K562 (cell line): ENCODE measurements at regions not wholly inside any gene's neighbourhood (a gene's known extent, or its start where the extent isn't known, plus 50 kb on each side); places are given as distances from the start of the nearest gene placed in this dataset.

ENCODE experiments used
- ATAC-seq: fragments of 200-7000 bp; cut with Tn5 transposase; 3 replicates; pipeline ENCODE4 v1.9.1; 2020; ENCODE audit warnings: moderate library complexity
- BruUV-seq: library from RNA; stranded (reverse); fragments of 400-500 nt; replicated peaks from 2 replicates; lab custom pipeline; 2021; lab: Mats Ljungman, UMichigan
- CTCF ChIA-PET: fragments of 300-600 bp; formaldehyde crosslinking; extraction: SDS; loops from one replicate; lab custom pipeline; 2021; ENCODE audit warnings: low intra/inter-chr PET ratio; lab: Yijun Ruan, JAX
- POLR2A ChIA-PET: fragments of 300-600, 350-650 bp; sonication (Branson Sonifier 250); formaldehyde crosslinking; extraction: SDS; loops from one replicate; lab custom pipeline; 2021; ENCODE audit warnings: antibody characterized with exemption, inconsistent platforms; lab: Yijun Ruan, JAX
- DNase-seq, 4 experiments: peaks; one replicate each; pipeline versions ENCODE4 v3.0.0 to v3.0.0-alpha.2; 2011 to 2018; ENCODE audit warnings: low spot score in 3 of 4, mixed read lengths in 3 of 4; ENCODE audit errors: extremely low read depth in 1 of 4
- FAIRE-seq: peaks from 2 replicates; lab custom pipeline; 2011; peaks lifted over from hg19 to GRCh38; lab: Jason Lieb, UNC
- H2AFZ ChIP-seq: 2 replicates; pipeline ENCODE4 v1.6.0; 2011; ENCODE audit warnings: low read depth, low read length, control low read depth, inconsistent platforms
- H3K27ac ChIP-seq: fragments of 200-600 bp; 3 replicates; pipeline ENCODE4 v1.8.0; 2011; ENCODE audit warnings: low read depth, mild to moderate bottlenecking, control low read depth, inconsistent platforms, low read length, moderate library complexity, mixed read lengths; ENCODE audit errors: extremely low read depth
- H3K27me3 ChIP-seq, 2 experiments: fragments of 300-600 bp in 1 of 2; 2 replicates in 1 of 2; 3 replicates in 1 of 2; pipeline versions ENCODE4 v1.6.0 to v1.8.0; 2011; ENCODE audit warnings: inconsistent platforms in 2 of 2, low read length in 2 of 2, mild to moderate bottlenecking in 1 of 2, mixed read lengths in 1 of 2, moderate library complexity in 1 of 2; ENCODE audit not compliant: control insufficient read depth in 2 of 2, insufficient read depth in 2 of 2
- H3K36me3 ChIP-seq: fragments of 300-600 bp; 3 replicates; pipeline ENCODE4 v1.8.0; 2011; ENCODE audit warnings: mild to moderate bottlenecking, low read length, inconsistent platforms; ENCODE audit not compliant: control insufficient read depth, insufficient read depth
- H3K4me1 ChIP-seq, 2 experiments: fragments of 200-600 bp in 1 of 2; replicated peaks in 1 of 2; 2 replicates in 1 of 2; 3 replicates in 1 of 2; pipeline versions ENCODE4 v1.5.1 to v1.8.0; 2011; ENCODE audit warnings: inconsistent platforms in 2 of 2, low read length in 2 of 2, mild to moderate bottlenecking in 1 of 2, mixed read lengths in 1 of 2, moderate library complexity in 1 of 2; ENCODE audit not compliant: control insufficient read depth in 2 of 2, insufficient read depth in 2 of 2
- H3K4me2 ChIP-seq: 2 replicates; pipeline ENCODE4 v1.6.1; 2011; ENCODE audit warnings: low read length, control low read depth, inconsistent platforms, mixed read lengths; ENCODE audit not compliant: insufficient read depth
- H3K4me3 ChIP-seq: fragments of 200-600 bp; sonication (generic), shearing (Covaris generic); 2 replicates; pipeline ENCODE4 v1.5.1; 2016; ENCODE audit warnings: control low read depth, inconsistent platforms
- H3K79me2 ChIP-seq: fragments of 200-600 bp; 3 replicates; pipeline ENCODE4 v1.8.0; 2011; ENCODE audit warnings: low read length, inconsistent platforms; ENCODE audit not compliant: control insufficient read depth, insufficient read depth
- H3K9ac ChIP-seq, 2 experiments: 2 replicates each; pipeline versions ENCODE4 v1.6.0 to v1.6.1; 2011; ENCODE audit warnings: low read depth in 2 of 2, low read length in 2 of 2, control low read depth in 1 of 2, inconsistent platforms in 1 of 2, mild to moderate bottlenecking in 1 of 2, mixed read lengths in 1 of 2; ENCODE audit not compliant: insufficient read depth in 1 of 2
- H3K9me1 ChIP-seq: one replicate; pipeline ENCODE4 v1.6.0; 2011; ENCODE audit warnings: inconsistent platforms, mild to moderate bottlenecking, low read length, moderate library complexity; ENCODE audit not compliant: control insufficient read depth, insufficient read depth
- H3K9me3 ChIP-seq: replicated peaks from 2 replicates; pipeline ENCODE4 v1.5.1; 2011; ENCODE audit warnings: low read depth, low read length, inconsistent platforms; ENCODE audit not compliant: control insufficient read depth, insufficient read depth
- H4K20me1 ChIP-seq: replicated peaks from 2 replicates; pipeline ENCODE4 v1.6.1; 2011; ENCODE audit warnings: low read length, inconsistent platforms, mixed read lengths; ENCODE audit not compliant: control insufficient read depth, insufficient read depth
- ADNP ChIP-seq: fragments of 200-800 bp; sonication (Bioruptor generic); IDR thresholded peaks from 2 replicates; pipeline ENCODE4 v1.6.1; 2016; ENCODE audit warnings: missing genetic modification characterization, missing compliant biosample characterization
- ESRRB ChIP-seq: fragments of 250-450 bp; sonication (Bioruptor Pico); IDR thresholded peaks from 2 replicates; pipeline ENCODE4 v1.5.0; 2020; ENCODE audit warnings: mild to moderate bottlenecking, moderate library complexity, borderline replicate concordance
- KLF1 ChIP-seq: fragments of 450-650 bp; IDR thresholded peaks from 2 replicates; pipeline ENCODE4 v1.6.1; 2016; ENCODE audit warnings: missing genetic modification characterization, missing compliant biosample characterization
- MCM5 ChIP-seq: fragments of 450-650 bp; IDR thresholded peaks from 2 replicates; pipeline ENCODE4 v1.6.1; 2016; ENCODE audit warnings: low read depth
- MLX ChIP-seq, 2 experiments: fragments of 450-650 bp in 1 of 2; sonication (generic) in 1 of 2; formaldehyde crosslinking; conservative IDR thresholded peaks; 2 replicates each; pipeline versions ENCODE4 v1.4.0 to v1.8.1; 2020 to 2022; ENCODE audit warnings: mild to moderate bottlenecking in 1 of 2, missing genetic modification reagents in 1 of 2
- PHF20 ChIP-seq: fragments of 450-650 bp; IDR thresholded peaks from 2 replicates; pipeline ENCODE4 v1.6.1; 2018; ENCODE audit not compliant: partially characterized antibody
- RAD21 ChIP-seq, 2 experiments: fragments of 250-450 bp in 1 of 2; fragments of 450-650 bp in 1 of 2; sonication (Bioruptor Pico) in 1 of 2; formaldehyde crosslinking in 1 of 2; IDR thresholded peaks in 1 of 2; conservative IDR thresholded peaks in 1 of 2; 2 replicates each; pipeline versions ENCODE4 v1.4.0 to v1.8.0; 2020 to 2022; ENCODE audit warnings: mild to moderate bottlenecking in 2 of 2, moderate library complexity in 1 of 2
- U2AF1 ChIP-seq: fragments of 200-400 bp; formaldehyde crosslinking; optimal IDR thresholded peaks from 2 replicates; pipeline ENCODE3; 2017; ENCODE audit warnings: mild to moderate bottlenecking, low read depth, low read length, moderate library complexity
- ZC3H11A ChIP-seq: IDR thresholded peaks from 2 replicates; pipeline ENCODE4 v1.6.1; 2012; ENCODE audit warnings: low read depth, low read length, improper control_type of control experiment
- ZC3H8 ChIP-seq: fragments of 450-650 bp; IDR thresholded peaks from 2 replicates; pipeline ENCODE4 v1.6.1; 2017
- ZNF347 ChIP-seq: fragments of 450-650 bp; formaldehyde crosslinking; IDR thresholded peaks from 2 replicates; pipeline ENCODE4 v1.4.0; 2020; ENCODE audit warnings: low read depth, mild to moderate bottlenecking, moderate library complexity
- ZNF76 ChIP-seq: fragments of 250-450 bp; sonication (Bioruptor Pico); IDR thresholded peaks from 2 replicates; pipeline ENCODE4 v1.4.0; 2020; ENCODE audit warnings: mild to moderate bottlenecking, moderate library complexity, borderline replicate concordance
- WGBS: fragments of 100-300 bp; shearing (Covaris generic); methylation state at CpG from one replicate; pipeline ENCODE4 v1.1.6; 2016; ENCODE audit warnings: low coverage, mixed read lengths; ENCODE audit not compliant: insufficient coverage; ENCODE audit errors: missing lambda C conversion rate; 5-methylcytosine and 5-hydroxymethylcytosine counted together
- in situ Hi-C: fragments of 300-500 bp; cut with MboI; formaldehyde crosslinking; loops from 4 replicates; pipeline ENCODE4 v1.15.0; 2018; ENCODE audit warnings: inconsistent platforms, mixed read lengths
- intact Hi-C: fragments of 100-400 bp; cut with micrococcal nuclease; formaldehyde crosslinking; loops from 2 replicates; pipeline ENCODE4 v1.14.2; 2022
- TF ChIP-seq, protein P1 (sequence below): fragments of 150-350 bp; IDR thresholded peaks from 2 replicates; pipeline ENCODE4 v1.6.1; 2014; ENCODE audit warnings: low read depth, mild to moderate bottlenecking, low read length, borderline replicate concordance

GRCh38 chr4:159422626-159423025 is 319.7 kb downstream of the RAPGEF2 start:
- no peak for ATAC-seq
- 61% methylated on average over 1 of the region's 1 CpG for WGBS
- Histone ChIP-seq H3K4me1 (peaks cover 4 to 5% of the 10 kb centered on the region in 2 experiments; a peak in 2 of 5 replicates), H3K27me3 (no peaks in the 10 kb centered on the region), H2AFZ (no peak overlapping the region), H3K9ac (no peak overlapping the region), H3K27ac (no peak overlapping the region), H4K20me1 (no peaks in the 10 kb centered on the region), H3K9me1 (no peaks in the 10 kb centered on the region), H3K4me2 (no peak overlapping the region), H3K9me3 (no peaks in the 10 kb centered on the region), H3K79me2 (no peaks in the 10 kb centered on the region), H3K36me3 (no peaks in the 10 kb centered on the region), H3K4me3 (no peak overlapping the region)
- POLR2A ChIA-PET = no interaction called here
- intact Hi-C loops (no loop called here), in situ Hi-C loops (no loop called here)
- no TSS peak for BruUV-seq
- no peak for TF ChIP-seq MLX (CRISPR knock-in tag; conservative IDR thresholded peaks at IDR 0.05)
- no peak for TF ChIP-seq KLF1
- TF ChIP-seq ZC3H8 = no peak
- no peak for TF ChIP-seq RAD21 (CRISPR knock-in tag; conservative IDR thresholded peaks at IDR 0.05 in 1 of 2, IDR thresholded peaks at IDR 0.05 in 1 of 2)
- no peak for TF ChIP-seq ZNF76
- TF ChIP-seq ZNF347 = no peak
- TF ChIP-seq, protein P1, sequence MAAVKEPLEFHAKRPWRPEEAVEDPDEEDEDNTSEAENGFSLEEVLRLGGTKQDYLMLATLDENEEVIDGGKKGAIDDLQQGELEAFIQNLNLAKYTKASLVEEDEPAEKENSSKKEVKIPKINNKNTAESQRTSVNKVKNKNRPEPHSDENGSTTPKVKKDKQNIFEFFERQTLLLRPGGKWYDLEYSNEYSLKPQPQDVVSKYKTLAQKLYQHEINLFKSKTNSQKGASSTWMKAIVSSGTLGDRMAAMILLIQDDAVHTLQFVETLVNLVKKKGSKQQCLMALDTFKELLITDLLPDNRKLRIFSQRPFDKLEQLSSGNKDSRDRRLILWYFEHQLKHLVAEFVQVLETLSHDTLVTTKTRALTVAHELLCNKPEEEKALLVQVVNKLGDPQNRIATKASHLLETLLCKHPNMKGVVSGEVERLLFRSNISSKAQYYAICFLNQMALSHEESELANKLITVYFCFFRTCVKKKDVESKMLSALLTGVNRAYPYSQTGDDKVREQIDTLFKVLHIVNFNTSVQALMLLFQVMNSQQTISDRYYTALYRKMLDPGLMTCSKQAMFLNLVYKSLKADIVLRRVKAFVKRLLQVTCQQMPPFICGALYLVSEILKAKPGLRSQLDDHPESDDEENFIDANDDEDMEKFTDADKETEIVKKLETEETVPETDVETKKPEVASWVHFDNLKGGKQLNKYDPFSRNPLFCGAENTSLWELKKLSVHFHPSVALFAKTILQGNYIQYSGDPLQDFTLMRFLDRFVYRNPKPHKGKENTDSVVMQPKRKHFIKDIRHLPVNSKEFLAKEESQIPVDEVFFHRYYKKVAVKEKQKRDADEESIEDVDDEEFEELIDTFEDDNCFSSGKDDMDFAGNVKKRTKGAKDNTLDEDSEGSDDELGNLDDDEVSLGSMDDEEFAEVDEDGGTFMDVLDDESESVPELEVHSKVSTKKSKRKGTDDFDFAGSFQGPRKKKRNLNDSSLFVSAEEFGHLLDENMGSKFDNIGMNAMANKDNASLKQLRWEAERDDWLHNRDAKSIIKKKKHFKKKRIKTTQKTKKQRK = no peak
- TF ChIP-seq U2AF1 = no peak
- no peak for TF ChIP-seq PHF20
- no peak for TF ChIP-seq ZC3H11A
- no peak for TF ChIP-seq ESRRB (CRISPR knock-in tag)
- no peak for TF ChIP-seq MCM5
- no peak for TF ChIP-seq ADNP
- FAIRE-seq = peak; percentile 15
- DNase-seq = no peak
- CTCF ChIA-PET = no interaction called here
